ENCODE measurements at regions not wholly inside any gene's neighbourhood (a gene's known extent, or its start where the extent isn't known, plus 50 kb on each side); places are given as distances from the start of the nearest gene placed in this dataset.

- no peak for TF ChIP-seq EZH2phosphoT487 (IDR thresholded peaks at IDR 0.05; ENCODE audit: borderline replicate concordance, low read length)
- TF ChIP-seq, protein P1, sequence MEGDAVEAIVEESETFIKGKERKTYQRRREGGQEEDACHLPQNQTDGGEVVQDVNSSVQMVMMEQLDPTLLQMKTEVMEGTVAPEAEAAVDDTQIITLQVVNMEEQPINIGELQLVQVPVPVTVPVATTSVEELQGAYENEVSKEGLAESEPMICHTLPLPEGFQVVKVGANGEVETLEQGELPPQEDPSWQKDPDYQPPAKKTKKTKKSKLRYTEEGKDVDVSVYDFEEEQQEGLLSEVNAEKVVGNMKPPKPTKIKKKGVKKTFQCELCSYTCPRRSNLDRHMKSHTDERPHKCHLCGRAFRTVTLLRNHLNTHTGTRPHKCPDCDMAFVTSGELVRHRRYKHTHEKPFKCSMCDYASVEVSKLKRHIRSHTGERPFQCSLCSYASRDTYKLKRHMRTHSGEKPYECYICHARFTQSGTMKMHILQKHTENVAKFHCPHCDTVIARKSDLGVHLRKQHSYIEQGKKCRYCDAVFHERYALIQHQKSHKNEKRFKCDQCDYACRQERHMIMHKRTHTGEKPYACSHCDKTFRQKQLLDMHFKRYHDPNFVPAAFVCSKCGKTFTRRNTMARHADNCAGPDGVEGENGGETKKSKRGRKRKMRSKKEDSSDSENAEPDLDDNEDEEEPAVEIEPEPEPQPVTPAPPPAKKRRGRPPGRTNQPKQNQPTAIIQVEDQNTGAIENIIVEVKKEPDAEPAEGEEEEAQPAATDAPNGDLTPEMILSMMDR (IDR thresholded peaks at IDR 0.05; ENCODE audit: low read depth, low read length, poor library complexity, severe bottlenecking), result no peak
Observed at GRCh38 chr16:85978291-85978775, 79.4 kb downstream of the IRF8 start.

All from DOHH2 (cell line).